ENCODE measurements at regions not wholly inside any gene's neighbourhood (a gene's known extent, or its start where the extent isn't known, plus 50 kb on each side); places are given as distances from the start of the nearest gene placed in this dataset.

DNA sequence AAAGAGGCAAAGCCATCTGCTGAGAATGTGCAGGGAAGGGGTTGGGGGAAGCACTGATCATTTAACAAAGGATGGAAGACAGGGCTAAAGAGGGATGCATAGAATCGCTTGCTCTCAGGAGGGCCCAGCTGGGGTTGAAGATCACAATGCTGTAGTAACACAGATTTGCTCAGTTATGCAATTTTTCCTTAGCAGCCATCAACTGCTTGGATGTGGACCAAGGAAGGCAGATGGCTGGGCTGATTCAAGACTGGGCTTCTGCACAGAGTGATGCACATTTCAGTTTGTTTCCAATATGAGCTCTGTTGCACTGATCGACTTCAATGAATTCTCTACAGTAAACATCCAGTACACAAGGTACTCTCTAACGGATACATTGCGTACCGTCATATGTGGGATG is 127.8 kb upstream of the TBL1X start:
- 96% methylated on average over 5 of the region's 5 CpGs for WGBS
- H3K4me3 ChIP-seq (ENCODE audit: low read length in 2 of 2) = no peak overlapping the region
- H3K4me1 ChIP-seq (ENCODE audit: control insufficient read depth in 2 of 2, insufficient read depth in 2 of 2, low read length in 2 of 2) = peaks cover 14 to 35% of the 10 kb centered on the region in 2 donors
- no peak overlapping the region for H3K27ac ChIP-seq (ENCODE audit: low read depth in 1 of 2, low read length in 1 of 2)
- H3K27me3 ChIP-seq (ENCODE audit: control insufficient read depth in 2 of 2, insufficient read depth in 1 of 2, low read length in 1 of 2) = no peaks in the 10 kb centered on the region
- H3K36me3 ChIP-seq (ENCODE audit: control insufficient read depth in 2 of 2, insufficient read depth in 2 of 2, low read length in 1 of 2) = no peaks in the 10 kb centered on the region
- H3K9me3 ChIP-seq (ENCODE audit: control insufficient read depth in 2 of 2, insufficient read depth in 1 of 2, low read length in 1 of 2) = no peaks in the 10 kb centered on the region
- DNase-seq (ENCODE audit: low read depth in 6 of 9, low spot score in 9 of 9) = no peak

GRCh38 chrX:9338986-9339385 is 125.9 kb upstream of the TBL1X start:
- H3K4me1 ChIP-seq (ENCODE audit: control insufficient read depth in 2 of 2, insufficient read depth in 2 of 2, low read length in 2 of 2) = peaks cover 14 to 44% of the 10 kb centered on the region in 2 donors
- no peak overlapping the region for H3K4me3 ChIP-seq (ENCODE audit: low read length in 2 of 2)
- no peaks in the 10 kb centered on the region for H3K36me3 ChIP-seq (ENCODE audit: control insufficient read depth in 2 of 2, insufficient read depth in 2 of 2, low read length in 1 of 2)
- H3K9me3 ChIP-seq (ENCODE audit: control insufficient read depth in 2 of 2, insufficient read depth in 1 of 2, low read length in 1 of 2) = no peaks in the 10 kb centered on the region
- WGBS = 98% methylated on average over 10 of the region's 10 CpGs
- no peak overlapping the region for H3K27ac ChIP-seq (ENCODE audit: low read depth in 1 of 2, low read length in 1 of 2)
- DNase-seq (ENCODE audit: low read depth in 6 of 9, low spot score in 9 of 9) = no peak
- no peaks in the 10 kb centered on the region for H3K27me3 ChIP-seq (ENCODE audit: control insufficient read depth in 2 of 2, insufficient read depth in 1 of 2, low read length in 1 of 2)

DNA sequence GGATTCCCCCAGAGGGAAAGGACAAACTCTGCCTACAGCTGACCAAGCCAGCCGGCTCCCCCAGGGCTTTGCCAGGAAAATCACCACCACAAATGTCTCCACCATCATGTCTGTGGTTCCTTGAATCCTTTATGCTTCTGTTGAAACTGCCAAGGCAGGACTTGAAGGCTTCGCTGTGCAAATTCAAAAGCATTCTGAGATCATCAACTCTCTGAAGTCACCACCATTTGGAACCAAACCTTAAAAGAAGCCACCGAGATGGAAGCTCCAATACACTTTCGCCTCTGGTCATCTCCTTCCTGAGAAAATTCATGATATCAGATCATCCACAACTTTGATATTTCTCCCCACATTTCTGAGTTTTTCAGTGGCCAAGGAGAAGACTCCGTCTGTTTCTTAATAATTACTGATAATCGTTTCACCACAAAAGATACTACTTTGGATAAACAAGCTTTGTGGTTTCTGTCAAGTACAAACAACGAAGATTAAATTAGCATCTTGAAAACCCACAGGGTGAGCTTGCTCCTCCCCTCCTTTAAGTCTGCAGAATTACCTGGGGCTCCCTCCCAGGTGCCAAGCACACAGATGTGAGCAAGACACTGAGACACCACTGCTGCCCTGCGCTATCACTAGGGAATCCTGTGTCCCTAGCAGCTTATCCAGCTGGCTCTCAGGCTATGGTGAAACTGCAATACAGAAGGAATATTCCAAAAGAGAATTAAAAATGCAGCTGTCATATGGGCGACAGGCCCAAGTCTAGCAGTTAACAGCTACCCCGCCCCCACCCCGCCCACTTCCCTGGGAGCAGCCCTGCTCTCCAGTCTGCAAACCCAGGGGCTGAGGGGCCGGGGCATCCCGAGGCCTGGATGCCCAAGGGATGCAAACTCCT is 125.0 kb upstream of the TBL1X start:
- Histone ChIP-seq H3K36me3 (ENCODE audit: control insufficient read depth in 2 of 2, insufficient read depth in 2 of 2, low read length in 1 of 2) (no peaks in the 10 kb centered on the region), H3K4me1 (ENCODE audit: control insufficient read depth in 2 of 2, insufficient read depth in 2 of 2, low read length in 2 of 2) (peaks cover 14 to 44% of the 10 kb centered on the region in 2 donors), H3K9me3 (ENCODE audit: control insufficient read depth in 2 of 2, insufficient read depth in 1 of 2, low read length in 1 of 2) (no peaks in the 10 kb centered on the region), H3K4me3 (ENCODE audit: low read length in 2 of 2) (no peak overlapping the region), H3K27ac (ENCODE audit: low read depth in 1 of 2, low read length in 1 of 2) (peak overlapping the region in 1 of 2 donors; percentile 14), H3K27me3 (ENCODE audit: control insufficient read depth in 2 of 2, insufficient read depth in 1 of 2, low read length in 1 of 2) (no peaks in the 10 kb centered on the region)
- 31% methylated on average over 13 of the region's 13 CpGs for WGBS
- DNase-seq (ENCODE audit: low read depth in 6 of 9, low spot score in 9 of 9) = peak in 6 of 9 donors; percentile 26 to 71 (median 37)

DNA sequence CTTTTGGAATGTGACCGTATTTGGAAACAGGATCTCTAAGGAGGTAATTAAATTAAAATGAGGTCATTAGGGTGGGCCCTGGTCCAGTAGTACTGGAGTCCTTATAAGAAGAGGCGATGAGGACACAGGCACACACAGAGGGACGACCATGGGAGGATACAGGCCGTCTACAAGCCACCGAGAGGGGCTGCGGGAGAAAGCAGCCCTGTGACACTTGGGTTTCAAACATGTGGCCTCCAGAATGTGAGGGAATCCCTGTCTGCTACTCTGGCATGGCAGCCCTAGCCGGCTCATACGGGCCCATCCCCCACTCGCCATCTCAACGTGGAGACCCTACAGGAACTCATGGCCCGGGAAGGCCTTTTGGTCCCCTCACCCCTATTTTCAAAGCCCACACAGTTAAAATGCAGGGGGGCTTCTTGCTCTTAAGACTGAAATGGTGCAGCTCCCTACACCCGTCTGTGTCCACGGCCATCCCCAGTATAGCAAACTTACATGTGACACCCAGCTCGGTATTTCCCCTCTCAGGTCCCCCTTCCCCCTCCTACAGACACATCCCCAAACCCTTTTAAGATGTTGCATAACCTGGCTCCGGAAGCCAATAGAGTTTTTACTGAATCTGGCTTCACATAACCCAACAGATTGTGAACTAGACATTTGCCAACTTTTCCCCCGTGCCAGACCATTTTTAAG is 124.1 kb upstream of the TBL1X start:
- no peaks in the 10 kb centered on the region for H3K36me3 ChIP-seq (ENCODE audit: control insufficient read depth in 2 of 2, insufficient read depth in 2 of 2, low read length in 1 of 2)
- no peaks in the 10 kb centered on the region for H3K27me3 ChIP-seq (ENCODE audit: control insufficient read depth in 2 of 2, insufficient read depth in 1 of 2, low read length in 1 of 2)
- peak in 7 of 9 donors; percentile 26 to 80 (median 50) for DNase-seq (ENCODE audit: low read depth in 6 of 9, low spot score in 9 of 9)
- 33% methylated on average over 16 of the region's 16 CpGs for WGBS
- H3K27ac ChIP-seq (ENCODE audit: low read depth in 1 of 2, low read length in 1 of 2) = peak overlapping the region; percentile 85 to 93
- H3K4me1 ChIP-seq (ENCODE audit: control insufficient read depth in 2 of 2, insufficient read depth in 2 of 2, low read length in 2 of 2) = peaks cover 14 to 43% of the 10 kb centered on the region in 2 donors
- no peaks in the 10 kb centered on the region for H3K9me3 ChIP-seq (ENCODE audit: control insufficient read depth in 2 of 2, insufficient read depth in 1 of 2, low read length in 1 of 2)
- H3K4me3 ChIP-seq (ENCODE audit: low read length in 2 of 2) = peak overlapping the region; percentile 2 to 21

- DNase-seq (ENCODE audit: low read depth in 6 of 9, low spot score in 9 of 9) = peak in 8 of 9 donors; percentile 18 to 75 (median 44)
- Histone ChIP-seq H3K9me3 (ENCODE audit: control insufficient read depth in 2 of 2, insufficient read depth in 1 of 2, low read length in 1 of 2) (no peaks in the 10 kb centered on the region), H3K4me3 (ENCODE audit: low read length in 2 of 2) (peak overlapping the region; percentile 2 to 21), H3K36me3 (ENCODE audit: control insufficient read depth in 2 of 2, insufficient read depth in 2 of 2, low read length in 1 of 2) (no peaks in the 10 kb centered on the region), H3K27ac (ENCODE audit: low read depth in 1 of 2, low read length in 1 of 2) (peak overlapping the region; percentile 85 to 93), H3K4me1 (ENCODE audit: control insufficient read depth in 2 of 2, insufficient read depth in 2 of 2, low read length in 2 of 2) (peaks cover 14 to 38% of the 10 kb centered on the region in 2 donors), H3K27me3 (ENCODE audit: control insufficient read depth in 2 of 2, insufficient read depth in 1 of 2, low read length in 1 of 2) (no peaks in the 10 kb centered on the region)
- 2% methylated on average over 15 of the region's 15 CpGs for WGBS
Measured at GRCh38 chrX:9341291-9342201, 123.3 kb upstream of the TBL1X start.

DNA sequence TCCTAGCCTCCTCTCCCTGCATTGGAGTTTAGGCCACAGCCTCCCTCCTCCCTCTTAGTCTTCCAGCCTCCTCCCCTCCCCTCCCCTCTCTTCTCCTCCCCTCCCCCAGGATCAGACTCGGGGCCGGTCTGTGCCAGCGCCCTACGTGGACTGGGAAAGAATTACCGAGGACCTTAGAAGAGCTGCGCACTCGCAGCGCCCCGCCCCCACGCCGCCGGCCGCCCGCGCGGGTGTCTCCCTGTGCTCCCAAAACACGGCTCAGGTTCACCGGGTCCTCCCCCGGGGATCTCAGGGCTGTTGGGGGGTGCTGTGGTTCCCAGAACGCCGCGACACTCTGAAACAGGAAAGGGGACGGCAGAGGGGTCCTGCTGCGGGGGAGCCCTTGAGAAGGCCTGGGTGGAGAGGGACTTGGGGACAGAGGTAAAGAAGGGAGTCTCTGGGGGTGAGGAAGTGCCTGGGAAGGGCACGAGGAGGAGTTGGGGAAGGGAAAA is 122.3 kb upstream of the TBL1X start:
- Histone ChIP-seq H3K9me3 (ENCODE audit: control insufficient read depth in 2 of 2, insufficient read depth in 1 of 2, low read length in 1 of 2) (no peaks in the 10 kb centered on the region), H3K27me3 (ENCODE audit: control insufficient read depth in 2 of 2, insufficient read depth in 1 of 2, low read length in 1 of 2) (no peaks in the 10 kb centered on the region), H3K36me3 (ENCODE audit: control insufficient read depth in 2 of 2, insufficient read depth in 2 of 2, low read length in 1 of 2) (no peaks in the 10 kb centered on the region), H3K4me3 (ENCODE audit: low read length in 2 of 2) (no peak overlapping the region), H3K27ac (ENCODE audit: low read depth in 1 of 2, low read length in 1 of 2) (no peak overlapping the region), H3K4me1 (ENCODE audit: control insufficient read depth in 2 of 2, insufficient read depth in 2 of 2, low read length in 2 of 2) (peaks cover 14 to 33% of the 10 kb centered on the region in 2 donors)
- DNase-seq (ENCODE audit: low read depth in 6 of 9, low spot score in 9 of 9) = peak in 6 of 9 donors; percentile 10 to 55 (median 28)
- 3% methylated on average over 25 of the region's 25 CpGs for WGBS

DNA sequence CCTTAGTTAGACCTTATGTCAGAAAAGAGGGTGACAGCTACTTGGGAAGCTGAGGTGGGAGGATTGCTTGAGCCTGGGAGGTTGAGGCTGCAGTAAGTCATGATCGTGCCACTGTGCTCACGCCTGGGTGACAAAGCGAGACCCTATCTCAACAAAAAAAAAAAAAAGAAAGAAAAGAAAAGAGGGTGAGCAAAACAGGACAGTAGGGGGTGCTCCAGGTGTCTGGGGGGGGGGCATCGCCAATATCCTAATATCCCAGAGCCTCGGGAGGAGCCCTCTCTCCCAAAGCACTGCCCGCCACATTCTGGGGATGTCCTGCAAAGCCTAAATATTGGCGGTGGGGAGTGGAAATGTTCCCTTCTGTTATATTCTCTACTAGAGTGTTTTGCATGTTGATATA is 120.9 kb upstream of the TBL1X start:
- H3K27ac ChIP-seq (ENCODE audit: low read depth in 1 of 2, low read length in 1 of 2) = no peak overlapping the region
- no peaks in the 10 kb centered on the region for H3K36me3 ChIP-seq (ENCODE audit: control insufficient read depth in 2 of 2, insufficient read depth in 2 of 2, low read length in 1 of 2)
- H3K9me3 ChIP-seq (ENCODE audit: control insufficient read depth in 2 of 2, insufficient read depth in 1 of 2, low read length in 1 of 2) = no peaks in the 10 kb centered on the region
- peaks cover 14 to 33% of the 10 kb centered on the region in 2 donors for H3K4me1 ChIP-seq (ENCODE audit: control insufficient read depth in 2 of 2, insufficient read depth in 2 of 2, low read length in 2 of 2)
- H3K4me3 ChIP-seq (ENCODE audit: low read length in 2 of 2) = no peak overlapping the region
- no peaks in the 10 kb centered on the region for H3K27me3 ChIP-seq (ENCODE audit: control insufficient read depth in 2 of 2, insufficient read depth in 1 of 2, low read length in 1 of 2)
- 95% methylated on average over 7 of the region's 7 CpGs for WGBS
- no peak for DNase-seq (ENCODE audit: low read depth in 6 of 9, low spot score in 9 of 9)

GRCh38 chrX:9345957-9346356 is 118.9 kb upstream of the TBL1X start:
- Histone ChIP-seq H3K4me1 (ENCODE audit: control insufficient read depth in 2 of 2, insufficient read depth in 2 of 2, low read length in 2 of 2) (peaks cover 0 to 17% of the 10 kb centered on the region in 2 donors), H3K27ac (ENCODE audit: low read depth in 1 of 2, low read length in 1 of 2) (no peak overlapping the region)
- WGBS = 98% methylated on average over 8 of the region's 8 CpGs

More at GRCh38 chrX:9345957-9346356, 118.9 kb upstream of the TBL1X start:
- DNase-seq (ENCODE audit: low read depth in 6 of 9, low spot score in 9 of 9) = no peak
- Histone ChIP-seq H3K4me3 (ENCODE audit: low read length in 2 of 2) (no peak overlapping the region), H3K27me3 (ENCODE audit: control insufficient read depth in 2 of 2, insufficient read depth in 1 of 2, low read length in 1 of 2) (no peaks in the 10 kb centered on the region), H3K9me3 (ENCODE audit: control insufficient read depth in 2 of 2, insufficient read depth in 1 of 2, low read length in 1 of 2) (no peaks in the 10 kb centered on the region), H3K36me3 (ENCODE audit: control insufficient read depth in 2 of 2, insufficient read depth in 2 of 2, low read length in 1 of 2) (no peaks in the 10 kb centered on the region)
